IMR-90 (cell line): ENCODE measurements at regions not wholly inside any gene's neighbourhood (a gene's known extent, or its start where the extent isn't known, plus 50 kb on each side); places are given as distances from the start of the nearest gene placed in this dataset.

Experiments used
- ATAC-seq: fragments of 200-7000 bp; cut with Tn5 transposase; 2 replicates; pipeline ENCODE4 v1.9.1; 2020; ENCODE audit warnings: low read depth, mild to moderate bottlenecking, moderate library complexity
- BruUV-seq: library from RNA; stranded (reverse); fragments of 400-500 nt; replicated peaks from 2 replicates; lab custom pipeline; 2021; lab: Mats Ljungman, UMichigan
- CTCF ChIA-PET: fragments of 300-600 bp; formaldehyde crosslinking; extraction: SDS; loops from one replicate; lab custom pipeline; 2021; ENCODE audit warnings: antibody characterized with exemption; lab: Yijun Ruan, JAX
- POLR2A ChIA-PET: fragments of 300-600 bp; sonication (Branson Sonifier 250); formaldehyde crosslinking; loops from one replicate; lab custom pipeline; 2022; ENCODE audit warnings: antibody characterized with exemption; ENCODE audit not compliant: unreplicated experiment; lab: Charles Lee
- DNase-seq: peaks from one replicate; pipeline ENCODE4 v3.0.0; 2013
- H2AFZ ChIP-seq: replicated peaks from 2 replicates; pipeline ENCODE3; 2013; ENCODE audit warnings: low read length, mild to moderate bottlenecking; ENCODE audit not compliant: poor library complexity
- H2AK5ac ChIP-seq: 2 replicates; pipeline ENCODE4 v1.6.1; 2013; ENCODE audit warnings: low read depth, low read length, inconsistent platforms
- H2AK9ac ChIP-seq: replicated peaks from 2 replicates; pipeline ENCODE3; 2013; ENCODE audit warnings: mild to moderate bottlenecking, low read depth, low read length, moderate library complexity; ENCODE audit not compliant: poor library complexity
- H2BK120ac ChIP-seq: 2 replicates; pipeline ENCODE4 v1.6.1; 2013; ENCODE audit warnings: low read depth, low read length, inconsistent platforms
- H2BK15ac ChIP-seq: 3 replicates; pipeline ENCODE4 v1.6.1; 2013; ENCODE audit warnings: low read depth, low read length, inconsistent platforms
- H2BK20ac ChIP-seq: 2 replicates; pipeline ENCODE4 v1.6.1; 2013; ENCODE audit warnings: low read depth, mild to moderate bottlenecking, inconsistent platforms, low read length, moderate library complexity
- H2BK5ac ChIP-seq: 2 replicates; pipeline ENCODE4 v1.6.1; 2013; ENCODE audit warnings: mild to moderate bottlenecking, low read depth, low read length, inconsistent platforms; ENCODE audit not compliant: poor library complexity, severe bottlenecking
- H3K14ac ChIP-seq: replicated peaks from 2 replicates; pipeline ENCODE4 v1.6.1; 2013; ENCODE audit warnings: low read depth, low read length, inconsistent platforms
- H3K18ac ChIP-seq: 2 replicates; pipeline ENCODE4 v1.6.1; 2013; ENCODE audit warnings: low read depth, low read length, control low read depth
- H3K23ac ChIP-seq: 2 replicates; pipeline ENCODE4 v1.6.1; 2013; ENCODE audit warnings: low read depth, low read length, inconsistent platforms
- H3K27ac ChIP-seq: 2 replicates; pipeline ENCODE4 v1.5.1; 2013; ENCODE audit warnings: mild to moderate bottlenecking, control low read depth, low read length; ENCODE audit not compliant: insufficient read depth
- H3K27me3 ChIP-seq: 2 replicates; pipeline ENCODE4 v1.6.1; 2013; ENCODE audit warnings: low read length; ENCODE audit not compliant: control insufficient read depth, insufficient read depth
- H3K36me3 ChIP-seq: 2 replicates; pipeline ENCODE4 v1.6.1; 2013; ENCODE audit warnings: low read length, mixed read lengths; ENCODE audit not compliant: control insufficient read depth, insufficient read depth
- H3K4ac ChIP-seq: 2 replicates; pipeline ENCODE4 v1.6.1; 2013; ENCODE audit warnings: low read depth, low read length, inconsistent platforms
- H3K4me1 ChIP-seq: 2 replicates; pipeline ENCODE4 v1.6.1; 2013; ENCODE audit warnings: low read length, mixed read lengths; ENCODE audit not compliant: control insufficient read depth, insufficient read depth
- H3K4me2 ChIP-seq: 2 replicates; pipeline ENCODE4 v1.6.1; 2013; ENCODE audit warnings: low read depth, mild to moderate bottlenecking, control low read depth, low read length, moderate library complexity
- H3K4me3 ChIP-seq: 2 replicates; pipeline ENCODE4 v1.5.1; 2013; ENCODE audit warnings: low read depth, mild to moderate bottlenecking, control low read depth, low read length, moderate library complexity; ENCODE audit not compliant: insufficient read depth
- H3K56ac ChIP-seq: 2 replicates; pipeline ENCODE4 v1.6.1; 2013; ENCODE audit warnings: low read length, inconsistent platforms; ENCODE audit not compliant: insufficient read depth; ENCODE audit errors: extremely low read depth
- H3K79me1 ChIP-seq, 2 experiments: 2 replicates each; pipeline ENCODE4 v1.6.1; 2013; ENCODE audit warnings: low read length in 2 of 2, inconsistent platforms in 1 of 2, low read depth in 1 of 2
- H3K9ac ChIP-seq: 2 replicates; pipeline ENCODE4 v1.6.1; 2013; ENCODE audit warnings: low read depth, low read length, control low read depth
- H3K9me1 ChIP-seq: 2 replicates; pipeline ENCODE4 v1.6.1; 2013; ENCODE audit warnings: low read length, inconsistent platforms; ENCODE audit not compliant: insufficient read depth
- H3K9me3 ChIP-seq: 2 replicates; pipeline ENCODE4 v1.6.1; 2013; ENCODE audit warnings: low read length; ENCODE audit not compliant: control insufficient read depth, insufficient read depth
- H4K20me1 ChIP-seq: 2 replicates; pipeline ENCODE4 v1.6.1; 2013; ENCODE audit warnings: low read length, inconsistent platforms; ENCODE audit not compliant: insufficient read depth
- H4K5ac ChIP-seq: 2 replicates; pipeline ENCODE4 v1.6.1; 2013; ENCODE audit warnings: mild to moderate bottlenecking, low read depth, low read length, control low read depth
- H4K8ac ChIP-seq, 2 experiments: 2 replicates each; pipeline ENCODE4 v1.6.1; 2013; ENCODE audit warnings: low read depth in 2 of 2, low read length in 2 of 2, control low read depth in 1 of 2, inconsistent platforms in 1 of 2
- H4K91ac ChIP-seq: 2 replicates; pipeline ENCODE4 v1.6.1; 2013; ENCODE audit warnings: low read depth, low read length, inconsistent platforms; ENCODE audit not compliant: insufficient read depth
- BHLHE40 ChIP-seq: fragments of 150-350 bp; IDR thresholded peaks from 2 replicates; pipeline ENCODE4 v1.6.1; 2016; ENCODE audit warnings: mild to moderate bottlenecking, low read depth, low read length
- CEBPB ChIP-seq: IDR thresholded peaks from 2 replicates; pipeline ENCODE4 v1.6.1; 2012; ENCODE audit warnings: low read depth, low read length, improper control_type of control experiment
- CHD1 ChIP-seq: IDR thresholded peaks from 2 replicates; pipeline ENCODE4 v1.6.1; 2012; ENCODE audit warnings: low read depth, low read length, improper control_type of control experiment
- FOS ChIP-seq: fragments of 150-350 bp; IDR thresholded peaks from 2 replicates; pipeline ENCODE4 v1.6.1; 2016; ENCODE audit warnings: low read depth, low read length
- MAFK ChIP-seq: IDR thresholded peaks from 2 replicates; pipeline ENCODE4 v1.6.1; 2012; ENCODE audit warnings: low read depth, low read length, improper control_type of control experiment
- MAZ ChIP-seq: IDR thresholded peaks from 2 replicates; pipeline ENCODE4 v1.6.1; 2012; ENCODE audit warnings: low read depth, mild to moderate bottlenecking, low read length, improper control_type of control experiment, moderate library complexity, borderline replicate concordance
- MXI1 ChIP-seq: IDR thresholded peaks from 2 replicates; pipeline ENCODE4 v1.6.1; 2012; ENCODE audit warnings: low read depth, mild to moderate bottlenecking, low read length, moderate library complexity, borderline replicate concordance
- NFE2L2 ChIP-seq: fragments of 150-350 bp; IDR thresholded peaks from 2 replicates; pipeline ENCODE4 v1.6.1; 2016; ENCODE audit warnings: low read depth, mild to moderate bottlenecking, low read length
- POLR2A ChIP-seq: IDR thresholded peaks from 2 replicates; pipeline ENCODE4 v1.6.1; 2012; ENCODE audit warnings: mild to moderate bottlenecking, low read depth, low read length
- RAD21 ChIP-seq: IDR thresholded peaks from 2 replicates; pipeline ENCODE4 v1.6.1; 2012; ENCODE audit warnings: low read length, improper control_type of control experiment
- RCOR1 ChIP-seq: IDR thresholded peaks from 2 replicates; pipeline ENCODE4 v1.6.1; 2012; ENCODE audit warnings: mild to moderate bottlenecking, low read length, improper control_type of control experiment; ENCODE audit not compliant: insufficient replicate concordance
- RFX5 ChIP-seq: IDR thresholded peaks from 2 replicates; pipeline ENCODE4 v1.8.0; 2012; ENCODE audit warnings: low read depth, mild to moderate bottlenecking, low read length, moderate library complexity
- SMC3 ChIP-seq: fragments of 150-350 bp; IDR thresholded peaks from 2 replicates; pipeline ENCODE4 v1.6.1; 2016; ENCODE audit warnings: low read depth, mild to moderate bottlenecking, antibody characterized with exemption, low read length, moderate library complexity
- WGBS, 2 experiments: methylation state at CpG; one replicate each; pipeline versions ENCODE4 v1.1.5 to v1.1.7; 2013; ENCODE audit warnings: missing lambda C conversion rate in 2 of 2; ENCODE audit not compliant: insufficient read length in 1 of 2; ENCODE audit errors: extremely low coverage in 2 of 2; 5-methylcytosine and 5-hydroxymethylcytosine counted together
- dilution Hi-C: fragments of 300-500 bp; cut with HindIII; formaldehyde crosslinking; loops from one replicate; pipeline ENCODE4 v1.14.3; 2018; ENCODE audit warnings: low sequenced_read_pairs; ENCODE audit not compliant: unreplicated experiment
- in situ Hi-C: fragments of 300-500 bp; cut with MboI; formaldehyde crosslinking; loops from 3 replicates; pipeline ENCODE4 v1.14.3; 2019; ENCODE audit warnings: low sequenced_read_pairs, inconsistent platforms, mixed read lengths
- intact Hi-C: fragments of 100-400 bp; cut with micrococcal nuclease; formaldehyde crosslinking; loops from 2 replicates; pipeline ENCODE4 v1.10.0; 2022
- TF ChIP-seq, protein P1 (sequence below): conservative IDR thresholded peaks from 2 replicates; pipeline ENCODE4 v1.5.1; 2012; ENCODE audit warnings: mild to moderate bottlenecking, low read depth, low read length, improper control_type of control experiment
- TF ChIP-seq, protein P2 (sequence below): fragments of 150-350 bp; IDR thresholded peaks from 2 replicates; pipeline ENCODE4 v1.6.1; 2016; ENCODE audit warnings: low read depth, mild to moderate bottlenecking, low read length, moderate library complexity, borderline replicate concordance
- TF ChIP-seq, protein P3 (sequence below): fragments of 150-350 bp; IDR thresholded peaks from 2 replicates; pipeline ENCODE4 v1.6.1; 2017; ENCODE audit warnings: mild to moderate bottlenecking, antibody characterized with exemption, low read length, low read depth

DNA sequence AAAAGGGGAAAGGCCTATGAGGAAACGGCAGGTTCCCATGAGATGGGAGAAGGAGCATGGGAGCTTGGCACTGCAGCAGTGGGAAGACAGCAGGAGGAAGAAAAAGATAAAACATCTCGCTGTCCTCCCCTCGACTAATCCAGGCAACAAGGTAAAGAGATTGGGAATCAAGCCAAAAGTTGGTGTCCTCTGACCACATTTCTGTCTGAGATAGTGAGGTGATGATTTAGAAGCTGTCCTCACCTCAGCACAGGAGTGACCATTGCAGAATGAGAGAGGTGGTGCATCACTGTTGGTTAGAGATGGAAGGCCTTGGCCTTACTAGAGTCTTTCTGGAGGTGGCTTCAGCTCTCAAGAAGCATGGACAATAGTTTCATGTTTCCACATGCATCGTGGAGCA, 226.6 kb upstream of the CCDC54 start:
- H4K5ac ChIP-seq = no peak overlapping the region
- no peak overlapping the region for H2AK9ac ChIP-seq
- 73% methylated on average over 3 of the region's 4 CpGs; no CpG with 5 or more reads in 1 of the 2 experiments for WGBS, 2 experiments
- no peak overlapping the region for H2BK15ac ChIP-seq
- no peaks in the 10 kb centered on the region for H3K9me3 ChIP-seq
- H3K23ac ChIP-seq = no peak overlapping the region
- H3K79me1 ChIP-seq = no peaks in the 10 kb centered on the region
- intact Hi-C loops = no loop called here
- no peak overlapping the region for H4K91ac ChIP-seq
- no peaks in the 10 kb centered on the region for H4K20me1 ChIP-seq
- DNase-seq = no peak
- H3K4me2 ChIP-seq = no peak overlapping the region
- no peak overlapping the region for H3K4ac ChIP-seq
- H3K9me1 ChIP-seq = no peaks in the 10 kb centered on the region
- dilution Hi-C loops = no loop called here
- H3K4me3 ChIP-seq = no peak overlapping the region
- H3K27me3 ChIP-seq = no peaks in the 10 kb centered on the region; the same call in 1 of the 2 replicates
- H4K8ac ChIP-seq = no peak overlapping the region
- ChIA-PET CTCF (no interaction called here), POLR2A (no interaction called here)
- no peak overlapping the region for H2AK5ac ChIP-seq
- H3K14ac ChIP-seq = no peak overlapping the region
- no peak overlapping the region for H2BK5ac ChIP-seq
- no peak overlapping the region for H2AFZ ChIP-seq
- H2BK120ac ChIP-seq = no peak overlapping the region
- no peak overlapping the region for H3K9ac ChIP-seq
- H3K56ac ChIP-seq = no peak overlapping the region
- ATAC-seq = no peak
- in situ Hi-C loops = no loop called here
- H3K4me1 ChIP-seq = no peaks in the 10 kb centered on the region
- TF ChIP-seq CHD1 (no peak), RFX5 (no peak), MXI1 (no peak), SMC3 (no peak), BHLHE40 (no peak), RCOR1 (no peak), NFE2L2 (no peak), POLR2A (no peak), MAFK (no peak), RAD21 (no peak), MAZ (no peak), FOS (no peak), CEBPB (no peak)
- TF ChIP-seq, protein P1, sequence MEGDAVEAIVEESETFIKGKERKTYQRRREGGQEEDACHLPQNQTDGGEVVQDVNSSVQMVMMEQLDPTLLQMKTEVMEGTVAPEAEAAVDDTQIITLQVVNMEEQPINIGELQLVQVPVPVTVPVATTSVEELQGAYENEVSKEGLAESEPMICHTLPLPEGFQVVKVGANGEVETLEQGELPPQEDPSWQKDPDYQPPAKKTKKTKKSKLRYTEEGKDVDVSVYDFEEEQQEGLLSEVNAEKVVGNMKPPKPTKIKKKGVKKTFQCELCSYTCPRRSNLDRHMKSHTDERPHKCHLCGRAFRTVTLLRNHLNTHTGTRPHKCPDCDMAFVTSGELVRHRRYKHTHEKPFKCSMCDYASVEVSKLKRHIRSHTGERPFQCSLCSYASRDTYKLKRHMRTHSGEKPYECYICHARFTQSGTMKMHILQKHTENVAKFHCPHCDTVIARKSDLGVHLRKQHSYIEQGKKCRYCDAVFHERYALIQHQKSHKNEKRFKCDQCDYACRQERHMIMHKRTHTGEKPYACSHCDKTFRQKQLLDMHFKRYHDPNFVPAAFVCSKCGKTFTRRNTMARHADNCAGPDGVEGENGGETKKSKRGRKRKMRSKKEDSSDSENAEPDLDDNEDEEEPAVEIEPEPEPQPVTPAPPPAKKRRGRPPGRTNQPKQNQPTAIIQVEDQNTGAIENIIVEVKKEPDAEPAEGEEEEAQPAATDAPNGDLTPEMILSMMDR = no peak
- TF ChIP-seq, protein P2, sequence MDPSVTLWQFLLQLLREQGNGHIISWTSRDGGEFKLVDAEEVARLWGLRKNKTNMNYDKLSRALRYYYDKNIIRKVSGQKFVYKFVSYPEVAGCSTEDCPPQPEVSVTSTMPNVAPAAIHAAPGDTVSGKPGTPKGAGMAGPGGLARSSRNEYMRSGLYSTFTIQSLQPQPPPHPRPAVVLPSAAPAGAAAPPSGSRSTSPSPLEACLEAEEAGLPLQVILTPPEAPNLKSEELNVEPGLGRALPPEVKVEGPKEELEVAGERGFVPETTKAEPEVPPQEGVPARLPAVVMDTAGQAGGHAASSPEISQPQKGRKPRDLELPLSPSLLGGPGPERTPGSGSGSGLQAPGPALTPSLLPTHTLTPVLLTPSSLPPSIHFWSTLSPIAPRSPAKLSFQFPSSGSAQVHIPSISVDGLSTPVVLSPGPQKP = no peak
- TF ChIP-seq, protein P3, sequence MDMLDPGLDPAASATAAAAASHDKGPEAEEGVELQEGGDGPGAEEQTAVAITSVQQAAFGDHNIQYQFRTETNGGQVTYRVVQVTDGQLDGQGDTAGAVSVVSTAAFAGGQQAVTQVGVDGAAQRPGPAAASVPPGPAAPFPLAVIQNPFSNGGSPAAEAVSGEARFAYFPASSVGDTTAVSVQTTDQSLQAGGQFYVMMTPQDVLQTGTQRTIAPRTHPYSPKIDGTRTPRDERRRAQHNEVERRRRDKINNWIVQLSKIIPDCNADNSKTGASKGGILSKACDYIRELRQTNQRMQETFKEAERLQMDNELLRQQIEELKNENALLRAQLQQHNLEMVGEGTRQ = no peak
- H2BK20ac ChIP-seq = no peak overlapping the region
- no peak overlapping the region for H3K18ac ChIP-seq
- no TSS peak for BruUV-seq
- H3K36me3 ChIP-seq = no peaks in the 10 kb centered on the region
- H3K27ac ChIP-seq = no peak overlapping the region
